GM12873 (cell line): ENCODE measurements at regions not wholly inside any gene's neighbourhood (a gene's known extent, or its start where the extent isn't known, plus 50 kb on each side); places are given as distances from the start of the nearest gene placed in this dataset.

Experiments used
- TF ChIP-seq, protein P1 (sequence below): IDR thresholded peaks from 2 replicates; pipeline ENCODE4 v1.5.1; 2012; ENCODE audit warnings: low read depth, mild to moderate bottlenecking, moderate library complexity, low read length, control low read depth; ENCODE audit not compliant: insufficient read depth; ENCODE audit errors: missing control alignments

DNA sequence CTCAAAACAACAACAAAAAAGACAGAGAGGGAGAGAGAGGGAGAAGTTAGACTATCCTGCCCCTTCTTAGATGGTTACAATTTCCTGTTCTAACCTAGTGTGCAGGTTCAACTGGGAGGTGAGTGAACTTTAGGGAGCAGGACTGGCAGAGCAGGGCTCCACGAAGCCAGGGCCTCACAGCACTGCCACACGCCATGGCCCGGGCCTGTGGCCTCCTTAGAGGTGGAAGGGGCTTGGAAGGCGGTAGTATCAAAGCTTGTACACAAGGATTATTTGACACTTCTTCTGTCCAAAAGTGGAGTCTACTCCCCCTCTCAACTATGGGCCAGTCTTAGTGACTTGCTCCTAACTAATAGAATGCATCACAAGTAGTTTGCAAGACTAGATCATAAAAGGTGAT lies 62.9 kb upstream of the TMEM72 start:
- TF ChIP-seq, protein P1, sequence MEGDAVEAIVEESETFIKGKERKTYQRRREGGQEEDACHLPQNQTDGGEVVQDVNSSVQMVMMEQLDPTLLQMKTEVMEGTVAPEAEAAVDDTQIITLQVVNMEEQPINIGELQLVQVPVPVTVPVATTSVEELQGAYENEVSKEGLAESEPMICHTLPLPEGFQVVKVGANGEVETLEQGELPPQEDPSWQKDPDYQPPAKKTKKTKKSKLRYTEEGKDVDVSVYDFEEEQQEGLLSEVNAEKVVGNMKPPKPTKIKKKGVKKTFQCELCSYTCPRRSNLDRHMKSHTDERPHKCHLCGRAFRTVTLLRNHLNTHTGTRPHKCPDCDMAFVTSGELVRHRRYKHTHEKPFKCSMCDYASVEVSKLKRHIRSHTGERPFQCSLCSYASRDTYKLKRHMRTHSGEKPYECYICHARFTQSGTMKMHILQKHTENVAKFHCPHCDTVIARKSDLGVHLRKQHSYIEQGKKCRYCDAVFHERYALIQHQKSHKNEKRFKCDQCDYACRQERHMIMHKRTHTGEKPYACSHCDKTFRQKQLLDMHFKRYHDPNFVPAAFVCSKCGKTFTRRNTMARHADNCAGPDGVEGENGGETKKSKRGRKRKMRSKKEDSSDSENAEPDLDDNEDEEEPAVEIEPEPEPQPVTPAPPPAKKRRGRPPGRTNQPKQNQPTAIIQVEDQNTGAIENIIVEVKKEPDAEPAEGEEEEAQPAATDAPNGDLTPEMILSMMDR = no peak

DNA sequence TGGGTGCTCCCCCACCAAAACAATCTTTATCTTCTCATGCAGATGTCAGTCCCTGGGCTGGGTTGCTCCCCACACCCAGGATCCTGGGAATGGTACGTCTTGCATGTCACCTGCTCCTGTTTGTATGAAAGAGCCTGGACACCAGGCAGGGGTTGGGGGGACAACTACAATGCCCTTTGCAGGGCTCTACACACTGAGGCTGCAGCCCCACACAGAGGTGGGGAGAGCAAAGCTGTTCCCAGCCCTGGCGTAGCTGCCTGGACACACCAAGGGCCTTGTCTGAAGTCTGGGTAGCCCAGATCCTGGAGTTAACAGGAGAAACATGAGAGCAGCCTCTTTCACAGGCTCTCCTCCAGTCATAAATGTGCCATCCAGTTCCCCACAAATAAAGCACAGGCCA lies 61.2 kb upstream of the TMEM72 start:
- TF ChIP-seq, protein P1 = no peak

DNA sequence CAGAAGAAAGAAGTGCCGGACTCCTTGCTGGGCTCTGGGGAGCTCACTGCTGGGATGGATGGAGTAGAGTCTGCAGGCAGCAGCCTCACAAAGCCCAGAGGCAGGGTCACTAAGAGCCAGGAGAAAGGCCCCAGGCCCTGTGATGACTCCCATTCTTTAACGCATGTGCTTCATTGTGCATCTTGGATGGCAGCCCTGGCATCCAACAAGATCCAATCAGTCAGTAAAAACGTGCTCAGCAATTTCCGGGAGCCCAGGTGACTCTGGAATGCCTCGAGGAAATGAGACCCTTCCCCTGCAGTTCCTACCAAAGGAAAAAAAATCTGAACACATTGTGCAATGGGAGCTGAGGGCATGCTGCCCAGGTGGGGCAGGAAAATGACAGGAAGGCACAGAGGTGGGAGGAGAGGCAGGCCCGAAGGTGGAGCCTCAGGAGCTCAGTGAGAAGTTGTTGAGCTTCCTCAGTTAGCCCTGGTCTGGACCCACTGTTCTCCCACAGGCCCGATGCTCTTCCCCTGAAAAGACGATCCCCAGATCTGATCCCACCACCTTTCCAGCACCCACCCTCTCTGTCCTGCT lies 60.7 kb upstream of the TMEM72 start:
- TF ChIP-seq, protein P1 = no peak

DNA sequence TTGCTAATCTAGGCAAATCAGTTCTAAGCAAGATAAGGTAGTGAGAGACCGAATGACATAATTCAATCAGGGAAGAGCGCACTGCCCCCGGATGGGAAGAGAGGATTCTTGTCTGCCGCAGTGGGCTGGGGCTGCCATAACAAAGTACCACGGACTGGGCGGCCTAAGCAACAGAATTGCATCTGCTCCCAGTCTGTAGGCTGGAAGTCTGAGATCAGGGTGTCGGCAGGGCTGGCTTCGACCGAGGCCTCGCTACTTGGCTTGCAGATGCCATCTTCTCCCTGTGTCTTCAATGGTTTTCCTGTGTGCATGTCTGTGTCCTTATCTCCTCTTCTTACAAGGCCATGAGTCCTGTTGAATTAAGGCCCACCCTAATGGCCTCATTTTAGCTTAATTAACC lies 59.7 kb upstream of the TMEM72 start:
- TF ChIP-seq, protein P1 = no peak

DNA sequence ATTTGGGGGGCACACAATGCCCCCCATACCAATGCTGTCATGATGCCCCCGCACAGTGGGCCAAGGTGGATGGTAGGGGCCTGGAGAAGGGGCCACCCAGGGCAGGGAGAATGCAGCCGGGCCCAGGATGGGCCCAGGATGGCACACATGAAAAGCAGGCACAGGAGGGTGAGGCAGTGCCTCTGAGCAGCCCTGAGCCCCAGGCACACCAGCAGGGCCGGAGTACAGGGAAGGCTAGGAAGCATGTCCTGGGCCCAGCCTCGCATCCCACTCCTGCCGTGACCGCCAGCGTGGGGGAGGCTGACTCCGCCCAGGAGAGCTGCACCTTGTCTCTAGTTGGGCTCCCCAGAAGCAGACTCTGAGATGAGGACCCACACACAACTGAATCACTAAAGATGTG lies 59.3 kb upstream of the TMEM72 start:
- TF ChIP-seq, protein P1 = no peak

DNA sequence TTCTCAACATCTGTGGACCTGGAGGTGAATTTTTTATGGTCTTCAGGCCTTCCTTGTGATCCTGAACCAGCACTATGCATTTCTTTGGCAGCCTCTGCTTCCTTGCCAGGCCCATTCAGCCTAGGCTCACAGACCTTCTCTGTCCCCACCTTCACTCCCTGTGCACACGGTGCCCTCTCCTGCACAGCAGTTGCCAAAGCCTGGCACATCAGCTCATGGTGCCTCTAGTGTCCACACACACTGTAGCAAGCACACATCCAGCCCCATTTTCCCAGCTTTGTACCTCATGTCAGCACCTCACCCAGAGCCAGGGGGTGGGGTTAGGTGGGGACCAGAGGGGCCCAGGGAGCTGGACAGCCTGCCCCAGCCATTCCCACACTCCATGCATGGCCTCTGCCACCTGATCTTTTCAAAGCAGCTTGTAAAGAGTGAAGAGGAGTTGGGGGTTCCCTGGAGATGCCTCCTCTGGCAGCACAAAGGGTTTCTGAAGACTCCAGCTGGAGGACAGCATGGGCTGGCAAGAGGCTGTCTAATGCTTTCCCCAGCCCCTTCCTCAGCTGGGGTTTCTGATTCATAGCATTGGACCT lies 57.9 kb upstream of the TMEM72 start:
- TF ChIP-seq, protein P1 = peak; percentile 21

DNA sequence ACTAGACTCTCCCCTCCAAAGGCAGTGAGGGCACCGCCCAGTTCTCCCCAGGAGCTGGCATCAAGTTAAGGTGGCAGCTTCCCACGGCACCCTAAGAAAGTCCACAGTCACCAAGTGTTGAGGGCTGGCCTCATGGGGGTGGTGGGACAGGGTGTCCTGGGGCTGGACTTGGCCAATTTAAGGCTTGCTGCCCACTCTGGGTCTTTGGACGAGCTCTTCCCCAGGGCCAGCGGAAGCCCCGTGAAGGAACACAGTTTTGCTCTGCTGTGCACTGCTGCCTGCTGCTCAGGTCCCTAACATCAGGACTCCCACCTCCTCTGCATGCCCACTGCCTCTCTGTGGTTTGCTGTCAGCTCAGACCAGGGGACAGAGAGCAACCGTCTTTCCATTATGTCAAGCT lies 57.3 kb upstream of the TMEM72 start:
- TF ChIP-seq, protein P1 = no peak
